Neuronal stem cell (in vitro differentiated cells): ENCODE measurements at regions not wholly inside any gene's neighbourhood (a gene's known extent, or its start where the extent isn't known, plus 50 kb on each side); places are given as distances from the start of the nearest gene placed in this dataset.

Experiments
- DNase-seq: peaks from one replicate; pipeline ENCODE4 v3.0.0-alpha.2; 2013; ENCODE audit warnings: low spot score
- H2AFZ ChIP-seq: one replicate; pipeline ENCODE4 v1.6.1; 2013; ENCODE audit warnings: mild to moderate bottlenecking, low read length, inconsistent platforms
- H2AK5ac ChIP-seq: 2 replicates; pipeline ENCODE4 v1.6.1; 2013; ENCODE audit warnings: low read depth, mild to moderate bottlenecking, inconsistent platforms, low read length, moderate library complexity, mixed read lengths
- H2BK120ac ChIP-seq: 2 replicates; pipeline ENCODE4 v1.6.1; 2013; ENCODE audit warnings: low read depth, mild to moderate bottlenecking, inconsistent platforms, low read length, moderate library complexity, mixed read lengths
- H2BK12ac ChIP-seq: one replicate; pipeline ENCODE4 v1.6.1; 2013; ENCODE audit warnings: low read length, inconsistent platforms
- H2BK15ac ChIP-seq: 2 replicates; pipeline ENCODE4 v1.6.1; 2013; ENCODE audit warnings: mild to moderate bottlenecking, low read length, inconsistent platforms, mixed read lengths
- H2BK5ac ChIP-seq: one replicate; pipeline ENCODE4 v1.6.1; 2013; ENCODE audit warnings: inconsistent platforms, mild to moderate bottlenecking, low read length, moderate library complexity
- H3K14ac ChIP-seq: one replicate; pipeline ENCODE4 v1.6.1; 2013; ENCODE audit warnings: low read length, inconsistent platforms
- H3K18ac ChIP-seq: 2 replicates; pipeline ENCODE4 v1.6.1; 2013; ENCODE audit warnings: low read length, inconsistent platforms
- H3K23ac ChIP-seq: 2 replicates; pipeline ENCODE4 v1.6.1; 2013; ENCODE audit warnings: low read depth, mild to moderate bottlenecking, mixed read lengths, low read length, inconsistent platforms; ENCODE audit not compliant: poor library complexity
- H3K27ac ChIP-seq: replicated peaks from 3 replicates; pipeline ENCODE4 v1.5.1; 2013; ENCODE audit warnings: low read length, inconsistent platforms
- H3K27me3 ChIP-seq, 3 experiments: 2 replicates each; pipeline ENCODE4 v1.6.1; 2013; ENCODE audit warnings: low read length in 3 of 3, mild to moderate bottlenecking in 2 of 3, inconsistent platforms in 1 of 3, low read depth in 1 of 3, mixed read lengths in 1 of 3, moderate library complexity in 1 of 3; ENCODE audit not compliant: control insufficient read depth in 3 of 3, insufficient read depth in 3 of 3
- H3K36me3 ChIP-seq, 2 donors: replicated peaks in 1 of 2; 2 replicates each; pipeline ENCODE4 v1.6.1; 2013; ENCODE audit warnings: low read length in 2 of 2; ENCODE audit not compliant: control insufficient read depth in 2 of 2, insufficient read depth in 2 of 2
- H3K4ac ChIP-seq: 2 replicates; pipeline ENCODE4 v1.6.1; 2013; ENCODE audit warnings: inconsistent platforms, mild to moderate bottlenecking, low read length, moderate library complexity
- H3K4me1 ChIP-seq, 2 donors: 1 replicate in 1 of 2; 2 replicates in 1 of 2; pipeline ENCODE4 v1.6.1; 2013; ENCODE audit warnings: low read length in 2 of 2, low read depth in 1 of 2; ENCODE audit not compliant: control insufficient read depth in 2 of 2, insufficient read depth in 1 of 2
- H3K4me2 ChIP-seq: one replicate; pipeline ENCODE4 v1.6.1; 2013; ENCODE audit warnings: mild to moderate bottlenecking, low read length, inconsistent platforms; ENCODE audit not compliant: insufficient read depth, poor library complexity, severe bottlenecking
- H3K4me3 ChIP-seq, 2 donors: 2 replicates each; pipeline ENCODE4 v1.5.1; 2013; ENCODE audit warnings: low read length in 2 of 2, mild to moderate bottlenecking in 2 of 2, inconsistent platforms in 1 of 2, moderate library complexity in 1 of 2
- H3K79me1 ChIP-seq: one replicate; pipeline ENCODE4 v1.6.1; 2013; ENCODE audit warnings: low read depth, mild to moderate bottlenecking, inconsistent platforms, low read length, moderate library complexity
- H3K9ac ChIP-seq: one replicate; pipeline ENCODE4 v1.6.1; 2013; ENCODE audit warnings: mild to moderate bottlenecking, low read depth, low read length, inconsistent platforms; ENCODE audit not compliant: poor library complexity
- H3K9me3 ChIP-seq, 2 donors: replicated peaks in 1 of 2; 2 replicates each; pipeline versions ENCODE3 to v1.6.1; 2013; ENCODE audit warnings: low read length in 2 of 2, mild to moderate bottlenecking in 2 of 2, inconsistent platforms in 1 of 2, low read depth in 1 of 2, mixed read lengths in 1 of 2, moderate library complexity in 1 of 2; ENCODE audit not compliant: control insufficient read depth in 2 of 2, insufficient read depth in 1 of 2
- H4K8ac ChIP-seq: one replicate; pipeline ENCODE4 v1.6.1; 2013; ENCODE audit warnings: low read depth, mild to moderate bottlenecking, inconsistent platforms, low read length, moderate library complexity
- H4K91ac ChIP-seq: one replicate; pipeline ENCODE4 v1.6.1; 2013; ENCODE audit warnings: low read length, low read depth, mild to moderate bottlenecking, inconsistent platforms; ENCODE audit not compliant: poor library complexity
- WGBS, 2 donors: extraction: QIAGEN DNeasy Blood & Tissue Kit; methylation state at CpG; one replicate each; pipeline ENCODE4 v1.1.7; 2013; ENCODE audit warnings: missing lambda C conversion rate in 2 of 2, mixed read lengths in 1 of 2; ENCODE audit not compliant: insufficient read length in 2 of 2, insufficient replicate concordance in 1 of 2; ENCODE audit errors: extremely low coverage in 2 of 2; 5-methylcytosine and 5-hydroxymethylcytosine counted together

DNA sequence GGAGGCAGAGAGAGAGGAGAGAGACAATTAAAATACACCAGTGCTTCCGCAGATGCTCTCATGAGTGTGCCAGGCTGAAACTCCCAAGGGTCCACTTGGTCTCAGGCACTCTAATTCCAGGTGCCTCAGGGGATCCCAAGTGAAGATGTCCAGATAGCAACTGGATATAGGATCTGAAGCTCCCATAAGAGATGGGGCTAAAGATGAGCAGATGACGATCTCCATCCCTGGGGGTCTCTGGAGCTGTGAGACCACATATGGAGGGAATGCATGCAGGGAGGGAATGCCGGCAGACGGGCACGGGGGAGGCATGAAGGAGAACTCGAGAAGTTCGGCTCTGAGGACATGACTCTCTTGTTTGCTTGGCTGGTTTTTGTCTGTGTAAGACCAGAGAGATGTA lies 223.7 kb upstream of the RAB6C start:
- no peak overlapping the region for H3K27ac ChIP-seq
- no peak overlapping the region for H2AK5ac ChIP-seq
- no peak overlapping the region for H2BK15ac ChIP-seq
- H4K8ac ChIP-seq = no peak overlapping the region
- no peak overlapping the region for H3K14ac ChIP-seq
- H3K9ac ChIP-seq = no peak overlapping the region
- H2BK5ac ChIP-seq = no peak overlapping the region
- no peak overlapping the region for H3K4me2 ChIP-seq
- no CpG with 5 or more reads among the region's 7 CpGs for WGBS, 2 donors
- H3K4ac ChIP-seq = no peak overlapping the region
- H3K18ac ChIP-seq = no peak overlapping the region
- no peak overlapping the region for H2AFZ ChIP-seq
- peaks cover 3% of the 10 kb centered on the region for H3K79me1 ChIP-seq
- H2BK12ac ChIP-seq = no peak overlapping the region
- peaks cover 0 to 2% of the 10 kb centered on the region in 2 donors for H3K36me3 ChIP-seq
- no peak overlapping the region for H4K91ac ChIP-seq
- H2BK120ac ChIP-seq = no peak overlapping the region
- no peak overlapping the region for H3K23ac ChIP-seq
- no peak for DNase-seq
- H3K9me3 ChIP-seq = peaks cover 0 to 7% of the 10 kb centered on the region in 2 donors
- peaks cover 0 to 5% (median 0%) of the 10 kb centered on the region in 3 experiments for H3K27me3 ChIP-seq
- no peak overlapping the region for H3K4me3 ChIP-seq
- H3K4me1 ChIP-seq = peaks cover 0 to 7% of the 10 kb centered on the region in 2 donors

DNA sequence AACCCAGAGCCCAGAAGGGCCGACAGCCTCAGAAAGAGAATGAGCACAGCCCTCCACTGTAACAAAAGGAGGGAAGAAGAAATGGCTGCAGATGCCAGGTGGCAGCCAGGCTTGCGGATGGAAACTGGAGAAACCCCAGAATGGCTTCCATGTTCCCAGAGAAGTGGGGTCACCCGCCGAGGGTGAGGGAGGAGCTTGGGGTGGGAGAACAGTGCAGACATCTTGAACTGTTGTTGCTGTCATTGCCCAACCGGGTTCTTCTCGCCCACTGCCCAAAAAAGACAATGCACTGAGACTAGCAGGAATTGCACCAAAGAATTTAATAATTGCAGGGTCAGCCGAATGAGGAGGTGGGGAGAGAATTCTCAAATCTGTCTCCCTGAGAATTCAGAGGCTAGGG lies 223.2 kb upstream of the RAB6C start:
- Histone ChIP-seq H3K27me3 (peaks cover 0 to 5% (median 0%) of the 10 kb centered on the region in 3 experiments), H3K36me3 (peaks cover 0 to 2% of the 10 kb centered on the region in 2 donors), H2BK5ac (no peak overlapping the region), H2AFZ (no peak overlapping the region), H2BK12ac (no peak overlapping the region), H2BK120ac (no peak overlapping the region), H4K91ac (no peak overlapping the region), H3K4ac (no peak overlapping the region), H3K18ac (no peak overlapping the region), H3K4me1 (peaks cover 0 to 7% of the 10 kb centered on the region in 2 donors), H3K4me3 (no peak overlapping the region), H3K9ac (no peak overlapping the region), H3K79me1 (peaks cover 3% of the 10 kb centered on the region), H2AK5ac (no peak overlapping the region), H3K27ac (no peak overlapping the region), H3K23ac (no peak overlapping the region), H2BK15ac (no peak overlapping the region), H4K8ac (no peak overlapping the region), H3K14ac (no peak overlapping the region), H3K9me3 (peaks cover 0 to 7% of the 10 kb centered on the region in 2 donors), H3K4me2 (no peak overlapping the region)
- no peak for DNase-seq
- no CpG with 5 or more reads among the region's 7 CpGs for WGBS, 2 donors

DNA sequence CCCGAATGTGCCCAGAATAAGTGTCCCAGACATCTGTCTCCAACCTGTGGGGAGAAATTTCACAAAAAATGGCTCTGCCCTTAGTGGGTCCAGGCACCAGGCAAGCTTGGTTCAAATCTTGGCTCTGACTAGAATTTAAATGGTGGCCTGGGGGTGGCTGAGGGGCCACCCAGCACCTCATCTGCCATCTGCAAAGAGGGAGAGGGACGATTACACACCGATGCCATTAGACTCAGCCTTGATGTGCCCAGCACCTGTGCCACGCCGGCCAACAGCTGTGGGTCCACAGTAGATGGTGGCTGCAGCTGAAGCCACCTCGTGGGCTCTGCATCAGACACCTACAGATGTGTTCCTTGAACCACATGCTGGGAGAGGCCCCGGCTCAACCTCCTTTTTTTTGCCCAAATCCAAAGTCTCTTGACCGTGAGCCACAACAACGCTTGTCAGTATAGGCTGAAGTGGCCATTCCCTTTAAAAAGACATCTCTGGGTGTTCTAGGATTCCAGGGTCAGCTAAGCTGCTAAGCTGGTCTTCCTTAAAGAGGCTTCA lies 222.0 kb upstream of the RAB6C start:
- Histone ChIP-seq H3K18ac (peak overlapping the region; percentile 42), H2BK12ac (no peak overlapping the region), H3K79me1 (peaks cover 3% of the 10 kb centered on the region), H3K4me1 (peaks cover 0 to 7% of the 10 kb centered on the region in 2 donors), H3K27me3 (peaks cover 0 to 5% (median 0%) of the 10 kb centered on the region in 3 experiments), H4K8ac (no peak overlapping the region), H3K4me3 (no peak overlapping the region), H3K27ac (no peak overlapping the region), H4K91ac (no peak overlapping the region), H3K36me3 (peaks cover 0 to 2% of the 10 kb centered on the region in 2 donors), H2BK5ac (no peak overlapping the region), H2AK5ac (no peak overlapping the region), H3K9ac (no peak overlapping the region), H2BK120ac (no peak overlapping the region), H3K4ac (no peak overlapping the region), H3K4me2 (no peak overlapping the region), H3K14ac (no peak overlapping the region), H2AFZ (no peak overlapping the region), H3K9me3 (peaks cover 0 to 7% of the 10 kb centered on the region in 2 donors), H2BK15ac (no peak overlapping the region), H3K23ac (no peak overlapping the region)
- no CpG with 5 or more reads among the region's 9 CpGs for WGBS, 2 donors
- DNase-seq = no peak

DNA sequence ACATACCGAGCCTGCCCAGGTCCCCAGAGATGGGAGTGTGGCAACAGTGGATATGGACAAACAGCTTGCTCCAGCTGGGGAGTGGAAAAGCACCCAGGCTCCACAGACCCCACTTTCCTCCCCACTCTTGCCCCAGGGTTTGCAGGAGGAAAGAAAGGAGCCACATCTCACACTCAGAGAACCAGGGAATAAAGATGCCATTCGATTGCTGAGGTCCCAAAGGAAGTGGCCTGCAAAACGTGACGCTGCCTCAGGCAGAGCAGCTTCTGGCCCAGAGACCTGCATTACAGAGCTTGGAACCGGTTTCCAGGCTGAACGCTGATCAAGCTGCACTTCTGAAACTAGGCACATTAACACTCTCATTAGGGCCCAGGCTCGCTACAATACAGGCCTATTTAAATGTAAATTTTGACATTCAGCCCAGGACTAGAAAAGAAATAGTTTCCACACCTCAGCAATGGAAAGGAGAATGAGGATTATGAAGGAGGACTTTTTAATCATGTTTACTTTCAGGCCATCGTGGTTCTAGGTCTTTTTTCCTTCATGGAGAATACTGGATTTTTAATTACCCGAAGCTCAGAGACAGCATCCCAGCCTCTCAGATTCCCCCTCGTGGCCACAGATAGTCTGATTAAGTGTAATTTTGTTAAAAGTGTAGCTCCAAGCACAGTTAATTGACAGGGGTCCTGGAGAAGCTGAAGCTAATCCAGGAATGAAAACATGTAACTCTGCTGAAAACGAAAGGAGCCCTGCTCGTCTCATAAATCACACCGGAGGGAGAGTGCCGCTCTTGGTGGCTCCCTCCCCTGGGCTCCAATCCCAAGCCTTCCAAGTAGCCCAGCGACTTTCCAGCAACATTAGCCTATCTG lies 221.3 kb upstream of the RAB6C start:
- H4K91ac ChIP-seq = no peak overlapping the region
- H2BK120ac ChIP-seq = no peak overlapping the region
- no peak overlapping the region for H2BK5ac ChIP-seq
- no peak overlapping the region for H3K4me3 ChIP-seq
- no peak overlapping the region for H3K9ac ChIP-seq
- H3K36me3 ChIP-seq = peaks cover 0 to 2% of the 10 kb centered on the region in 2 donors
- no peak for DNase-seq
- peaks cover 0 to 7% of the 10 kb centered on the region in 2 donors for H3K4me1 ChIP-seq
- H3K14ac ChIP-seq = no peak overlapping the region
- H2BK15ac ChIP-seq = peak overlapping the region; percentile 40
- H3K18ac ChIP-seq = peak overlapping the region; percentile 15
- peaks cover 3% of the 10 kb centered on the region for H3K79me1 ChIP-seq
- H3K4ac ChIP-seq = no peak overlapping the region
- H2BK12ac ChIP-seq = no peak overlapping the region
- H3K4me2 ChIP-seq = no peak overlapping the region
- H2AK5ac ChIP-seq = peak overlapping the region; percentile 56
- peaks cover 0 to 7% of the 10 kb centered on the region in 2 donors for H3K9me3 ChIP-seq
- peaks cover 0 to 5% (median 0%) of the 10 kb centered on the region in 3 experiments for H3K27me3 ChIP-seq
- H3K23ac ChIP-seq = no peak overlapping the region
- H2AFZ ChIP-seq = peak overlapping the region; percentile 4
- no CpG with 5 or more reads among the region's 15 CpGs for WGBS, 2 donors
- H3K27ac ChIP-seq = no peak overlapping the region
- no peak overlapping the region for H4K8ac ChIP-seq
